GM20000 (cell line): ENCODE measurements at regions not wholly inside any gene's neighbourhood (a gene's known extent, or its start where the extent isn't known, plus 50 kb on each side); places are given as distances from the start of the nearest gene placed in this dataset.

Experiments used
- DNase-seq: peaks from one replicate; pipeline ENCODE4 v3.0.0; 2012; ENCODE audit warnings: low spot score
- TF ChIP-seq, protein P1 (sequence below): IDR thresholded peaks from 2 replicates; pipeline ENCODE4 v1.5.1; 2012; ENCODE audit warnings: mild to moderate bottlenecking, control low read depth; ENCODE audit errors: extremely low read depth, missing control alignments

GRCh38 chr4:120466429-120466828 lies 399.8 kb upstream of the MAD2L1 start:
- TF ChIP-seq, protein P1, sequence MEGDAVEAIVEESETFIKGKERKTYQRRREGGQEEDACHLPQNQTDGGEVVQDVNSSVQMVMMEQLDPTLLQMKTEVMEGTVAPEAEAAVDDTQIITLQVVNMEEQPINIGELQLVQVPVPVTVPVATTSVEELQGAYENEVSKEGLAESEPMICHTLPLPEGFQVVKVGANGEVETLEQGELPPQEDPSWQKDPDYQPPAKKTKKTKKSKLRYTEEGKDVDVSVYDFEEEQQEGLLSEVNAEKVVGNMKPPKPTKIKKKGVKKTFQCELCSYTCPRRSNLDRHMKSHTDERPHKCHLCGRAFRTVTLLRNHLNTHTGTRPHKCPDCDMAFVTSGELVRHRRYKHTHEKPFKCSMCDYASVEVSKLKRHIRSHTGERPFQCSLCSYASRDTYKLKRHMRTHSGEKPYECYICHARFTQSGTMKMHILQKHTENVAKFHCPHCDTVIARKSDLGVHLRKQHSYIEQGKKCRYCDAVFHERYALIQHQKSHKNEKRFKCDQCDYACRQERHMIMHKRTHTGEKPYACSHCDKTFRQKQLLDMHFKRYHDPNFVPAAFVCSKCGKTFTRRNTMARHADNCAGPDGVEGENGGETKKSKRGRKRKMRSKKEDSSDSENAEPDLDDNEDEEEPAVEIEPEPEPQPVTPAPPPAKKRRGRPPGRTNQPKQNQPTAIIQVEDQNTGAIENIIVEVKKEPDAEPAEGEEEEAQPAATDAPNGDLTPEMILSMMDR, result no peak
- no peak for DNase-seq

DNA sequence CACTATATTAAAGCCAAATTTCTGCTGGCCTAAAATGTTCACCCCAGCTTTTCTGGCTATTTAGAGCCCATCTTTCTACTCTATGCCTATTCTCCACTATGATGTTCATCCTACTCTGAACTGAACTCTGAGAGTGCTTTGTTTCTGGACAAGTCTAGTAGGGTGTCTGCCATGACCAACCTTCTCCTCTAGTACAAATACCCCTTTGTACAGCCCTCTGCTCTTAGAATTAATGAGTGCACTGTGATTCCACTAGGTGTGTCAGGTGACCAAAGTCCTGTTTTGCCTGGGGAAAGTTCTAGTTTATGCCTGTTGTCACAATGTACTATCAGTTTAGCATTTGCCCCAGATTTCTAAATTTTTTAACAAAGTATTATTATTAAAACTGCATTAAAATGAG lies 388.1 kb upstream of the MAD2L1 start:
- TF ChIP-seq, protein P1, result no peak
- no peak for DNase-seq

DNA sequence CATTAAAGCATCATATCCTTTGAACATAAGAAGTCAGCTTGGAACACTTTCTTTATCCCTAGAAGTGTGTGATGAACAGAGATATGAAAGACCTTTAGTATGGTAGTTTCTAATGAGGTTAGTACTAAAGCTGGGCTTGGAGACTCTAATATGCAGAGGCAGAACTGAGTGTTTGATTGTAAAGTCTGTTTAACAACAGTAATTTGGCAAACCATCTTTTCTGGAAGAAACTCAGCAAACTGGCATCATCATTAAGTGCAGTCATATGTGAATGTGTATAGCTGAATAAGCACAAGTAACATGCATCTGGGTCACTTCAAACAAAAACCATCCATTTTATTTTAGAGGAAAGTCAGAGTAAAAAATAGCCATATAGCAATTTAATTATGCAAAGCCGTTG lies 385.9 kb upstream of the MAD2L1 start:
- no peak for DNase-seq
- TF ChIP-seq, protein P1, result no peak

DNA sequence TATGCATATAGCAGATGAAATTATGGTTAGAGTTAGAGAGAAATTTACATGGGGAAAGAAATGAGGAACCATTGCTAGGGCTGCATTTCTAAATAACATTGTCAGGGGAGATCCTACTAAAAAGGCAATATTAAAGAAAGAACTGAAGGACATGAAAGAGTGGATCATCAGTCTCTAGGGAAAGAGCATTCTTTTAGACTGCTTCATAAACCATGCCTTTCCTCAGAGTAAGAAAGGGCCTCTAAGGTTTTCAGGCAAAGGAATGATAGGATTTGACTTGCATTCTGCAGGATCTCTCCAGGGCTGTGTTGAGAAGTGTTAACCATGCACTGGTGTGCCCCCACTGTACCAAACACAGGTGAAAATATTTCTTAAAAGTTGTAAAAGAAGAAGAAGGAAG lies 385.4 kb upstream of the MAD2L1 start:
- TF ChIP-seq, protein P1, result no peak

GRCh38 chr4:120447774-120448173 lies 381.1 kb upstream of the MAD2L1 start:
- no peak for DNase-seq
- TF ChIP-seq, protein P1, result no peak

More for the DNA sequence above, 385.4 kb upstream of the MAD2L1 start:
- no peak for DNase-seq

GRCh38 chr4:120446051-120446567 lies 379.5 kb upstream of the MAD2L1 start:
- DNase-seq, result no peak
- TF ChIP-seq, protein P1, result no peak

DNA sequence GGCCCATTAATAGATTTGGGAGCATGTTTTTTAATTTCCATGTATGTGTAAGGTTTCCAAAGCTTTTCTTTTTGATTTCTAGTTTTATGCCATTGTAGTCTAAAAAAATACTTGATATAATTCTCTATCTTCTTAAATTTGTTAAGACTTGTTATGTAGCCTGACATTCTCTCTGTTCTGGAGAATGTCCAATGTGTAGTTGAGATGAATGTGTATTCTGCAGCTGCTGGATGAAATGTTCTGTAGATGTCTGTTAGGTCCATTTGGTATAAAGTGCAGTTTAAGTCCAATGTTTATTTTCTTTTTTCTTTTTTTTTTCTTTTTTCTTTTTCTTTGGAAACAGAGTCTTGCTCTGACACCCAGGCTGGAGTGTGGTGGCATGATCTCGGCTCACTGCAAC lies 378.5 kb upstream of the MAD2L1 start:
- TF ChIP-seq, protein P1, result no peak
- no peak for DNase-seq
